PFSK-1 (cell line): ENCODE measurements at regions not wholly inside any gene's neighbourhood (a gene's known extent, or its start where the extent isn't known, plus 50 kb on each side); places are given as distances from the start of the nearest gene placed in this dataset.

Experiments
- FOXP2 ChIP-seq: optimal IDR thresholded peaks from 2 replicates; pipeline ENCODE3; 2011; ENCODE audit warnings: borderline replicate concordance, control low read depth, inconsistent platforms; ENCODE audit not compliant: insufficient read depth; ENCODE audit errors: extremely low read length, extremely low read depth
- REST ChIP-seq, 2 experiments: IDR thresholded peaks; 2 replicates each; pipeline versions ENCODE4 v1.6.1 to v1.8.0; 2011 to 2012; ENCODE audit warnings: low read depth in 2 of 2, low read length in 2 of 2, control low read depth in 1 of 2, inconsistent platforms in 1 of 2, mild to moderate bottlenecking in 1 of 2, moderate library complexity in 1 of 2; ENCODE audit not compliant: insufficient read depth in 1 of 2
- TAF1 ChIP-seq: IDR thresholded peaks from 2 replicates; pipeline ENCODE4 v1.6.1; 2012; ENCODE audit warnings: low read length, control low read depth, borderline replicate concordance; ENCODE audit not compliant: insufficient read depth

- TF ChIP-seq FOXP2 (no peak), TAF1 (no peak), REST (IDR thresholded peaks at IDR 0.05; ENCODE audit: insufficient read depth in 1 of 2, low read depth in 2 of 2, low read length in 2 of 2) (no peak)
These were observed 1224.4 kb downstream of the REEP3 start for GRCh38 chr10:64745565-64745964.
